ENCODE measurements at regions not wholly inside any gene's neighbourhood (a gene's known extent, or its start where the extent isn't known, plus 50 kb on each side); places are given as distances from the start of the nearest gene placed in this dataset.

- H3K27me3 ChIP-seq (replicated peaks in 1 of 7), result peaks cover 0 to 13% (median 0%) of the 10 kb centered on the region in 7 donors
- intact Hi-C loops (cut with DNase I; ENCODE audit: low total_unique reads), result no loop called here
- H3K27ac ChIP-seq, result no peak overlapping the region
- WGBS, 5 donors, result 65 to 80% (median 72%) methylated on average over 5 of the region's 5 CpGs
- TF ChIP-seq POLR2AphosphoS5 (IDR thresholded peaks at IDR 0.05) (no peak), POLR2A (IDR thresholded peaks at IDR 0.05) (no peak)
- TF ChIP-seq, protein P1, sequence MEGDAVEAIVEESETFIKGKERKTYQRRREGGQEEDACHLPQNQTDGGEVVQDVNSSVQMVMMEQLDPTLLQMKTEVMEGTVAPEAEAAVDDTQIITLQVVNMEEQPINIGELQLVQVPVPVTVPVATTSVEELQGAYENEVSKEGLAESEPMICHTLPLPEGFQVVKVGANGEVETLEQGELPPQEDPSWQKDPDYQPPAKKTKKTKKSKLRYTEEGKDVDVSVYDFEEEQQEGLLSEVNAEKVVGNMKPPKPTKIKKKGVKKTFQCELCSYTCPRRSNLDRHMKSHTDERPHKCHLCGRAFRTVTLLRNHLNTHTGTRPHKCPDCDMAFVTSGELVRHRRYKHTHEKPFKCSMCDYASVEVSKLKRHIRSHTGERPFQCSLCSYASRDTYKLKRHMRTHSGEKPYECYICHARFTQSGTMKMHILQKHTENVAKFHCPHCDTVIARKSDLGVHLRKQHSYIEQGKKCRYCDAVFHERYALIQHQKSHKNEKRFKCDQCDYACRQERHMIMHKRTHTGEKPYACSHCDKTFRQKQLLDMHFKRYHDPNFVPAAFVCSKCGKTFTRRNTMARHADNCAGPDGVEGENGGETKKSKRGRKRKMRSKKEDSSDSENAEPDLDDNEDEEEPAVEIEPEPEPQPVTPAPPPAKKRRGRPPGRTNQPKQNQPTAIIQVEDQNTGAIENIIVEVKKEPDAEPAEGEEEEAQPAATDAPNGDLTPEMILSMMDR (IDR thresholded peaks at IDR 0.05 in 8 of 11, conservative IDR thresholded peaks at IDR 0.05 in 3 of 11), result no peak
- no peak for DNase-seq
- peaks cover 0 to 11% (median 0%) of the 10 kb centered on the region in 8 donors for H3K9me3 ChIP-seq
- H3K4me1 ChIP-seq, result no peaks in the 10 kb centered on the region
- H3K4me3 ChIP-seq, result no peak overlapping the region
- no peaks in the 10 kb centered on the region for H3K36me3 ChIP-seq
Observed at GRCh38 chr19:13652810-13653590, 111.3 kb upstream of the MRI1 start.

GRCh38 chr19:13646758-13647157, 117.6 kb upstream of the MRI1 start:
- Histone ChIP-seq H3K4me1 (no peaks in the 10 kb centered on the region), H3K9me3 (peaks cover 0 to 4% (median 0%) of the 10 kb centered on the region in 8 donors), H3K36me3 (no peaks in the 10 kb centered on the region), H3K27me3 (replicated peaks in 1 of 7) (peaks cover 0 to 17% (median 0%) of the 10 kb centered on the region in 7 donors), H3K27ac (no peak overlapping the region), H3K4me3 (no peak overlapping the region)
- no peak for DNase-seq
- intact Hi-C loops (cut with DNase I; ENCODE audit: low total_unique reads), result no loop called here
- TF ChIP-seq, protein P1 (IDR thresholded peaks at IDR 0.05 in 8 of 11, conservative IDR thresholded peaks at IDR 0.05 in 3 of 11), result no peak
- TF ChIP-seq POLR2AphosphoS5 (IDR thresholded peaks at IDR 0.05) (no peak), POLR2A (IDR thresholded peaks at IDR 0.05) (no peak)
- WGBS, 5 donors, result 58 to 83% (median 77%) methylated on average over 4 to 7 of the region's 7 CpGs

DNA sequence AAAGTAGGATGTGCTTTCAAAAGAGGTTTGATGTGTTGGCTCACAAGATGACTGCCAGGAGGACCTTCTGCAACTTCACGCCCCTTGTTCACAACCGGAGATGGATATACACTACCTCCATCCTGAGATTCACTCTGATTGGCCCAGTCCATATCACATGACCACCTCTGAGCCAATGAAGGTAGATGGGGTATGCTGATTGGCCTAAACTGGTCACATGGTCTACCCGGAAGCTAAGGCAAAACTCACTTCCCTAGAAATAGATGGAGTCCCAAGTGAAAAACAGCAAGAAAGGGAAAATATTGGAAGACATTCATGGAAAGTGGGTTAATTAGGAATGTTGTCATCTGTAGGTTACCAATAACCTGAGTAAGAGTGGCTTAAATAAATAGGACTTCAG, 119.7 kb upstream of the MRI1 start:
- WGBS, 5 donors, result 91 to 94% (median 93%) methylated on average over 3 of the region's 3 CpGs
- H3K4me1 ChIP-seq, result no peaks in the 10 kb centered on the region
- no peaks in the 10 kb centered on the region for H3K36me3 ChIP-seq
- no peak overlapping the region for H3K4me3 ChIP-seq
- no peak overlapping the region for H3K27ac ChIP-seq
- intact Hi-C loops (cut with DNase I; ENCODE audit: low total_unique reads), result no loop called here
- H3K9me3 ChIP-seq, result peaks cover 0 to 4% (median 0%) of the 10 kb centered on the region in 8 donors
- DNase-seq, result no peak
- H3K27me3 ChIP-seq (replicated peaks in 1 of 7), result peaks cover 0 to 17% (median 0%) of the 10 kb centered on the region in 7 donors
- TF ChIP-seq POLR2A (IDR thresholded peaks at IDR 0.05) (no peak), POLR2AphosphoS5 (IDR thresholded peaks at IDR 0.05) (no peak)
- TF ChIP-seq, protein P1 (IDR thresholded peaks at IDR 0.05 in 8 of 11, conservative IDR thresholded peaks at IDR 0.05 in 3 of 11), result no peak

GRCh38 chr19:13640611-13641010, 123.7 kb upstream of the MRI1 start:
- Histone ChIP-seq H3K4me1 (no peaks in the 10 kb centered on the region), H3K27ac (no peak overlapping the region), H3K9me3 (peaks cover 0 to 5% (median 3%) of the 10 kb centered on the region in 8 donors), H3K27me3 (replicated peaks in 1 of 7) (peaks cover 0 to 38% (median 0%) of the 10 kb centered on the region in 7 donors), H3K36me3 (no peaks in the 10 kb centered on the region), H3K4me3 (no peak overlapping the region)
- TF ChIP-seq, protein P1 (IDR thresholded peaks at IDR 0.05 in 8 of 11, conservative IDR thresholded peaks at IDR 0.05 in 3 of 11), result no peak
- TF ChIP-seq POLR2AphosphoS5 (IDR thresholded peaks at IDR 0.05) (no peak), POLR2A (IDR thresholded peaks at IDR 0.05) (no peak)
- 71 to 100% (median 89%) methylated on average over 1 of the region's 1 CpG for WGBS, 5 donors
- no peak for DNase-seq
- intact Hi-C loops (cut with DNase I; ENCODE audit: low total_unique reads), result no loop called here
